GM23338 (cell line): ENCODE measurements at regions not wholly inside any gene's neighbourhood (a gene's known extent, or its start where the extent isn't known, plus 50 kb on each side); places are given as distances from the start of the nearest gene placed in this dataset.

Source experiments
- ATAC-seq: fragments of 200-7000 bp; cut with Tn5 transposase; 3 replicates; pipeline ENCODE4 v1.9.1; 2020
- DNase-seq: peaks from one replicate; pipeline ENCODE4 v3.0.0-alpha.2; 2015; ENCODE audit warnings: low spot score
- H2AFZ ChIP-seq: fragments of 200-600 bp; sonication (generic); 2 replicates; pipeline ENCODE4 v1.8.0; 2016; ENCODE audit warnings: antibody characterized with exemption, mild to moderate bottlenecking, moderate library complexity
- H3F3A ChIP-seq: fragments of 200-600 bp; sonication (generic); replicated peaks from 2 replicates; pipeline ENCODE4 v1.8.0; 2017; ENCODE audit warnings: antibody characterized with exemption, mixed run types, low read depth
- H3K27ac ChIP-seq: fragments of 200-600 bp; sonication (generic); 2 replicates; pipeline ENCODE4 v1.6.1; 2016; ENCODE audit warnings: low read depth
- H3K27me3 ChIP-seq: fragments of 200-600 bp; sonication (generic); 2 replicates; pipeline ENCODE4 v1.8.0; 2016; ENCODE audit warnings: mild to moderate bottlenecking, mixed run types, moderate library complexity; ENCODE audit not compliant: insufficient read depth
- H3K36me3 ChIP-seq: fragments of 200-600 bp; sonication (generic); 2 replicates; pipeline ENCODE4 v1.8.0; 2016; ENCODE audit warnings: mild to moderate bottlenecking; ENCODE audit not compliant: insufficient read depth
- H3K4me1 ChIP-seq: fragments of 200-600 bp; sonication (generic); 2 replicates; pipeline ENCODE4 v1.8.0; 2016; ENCODE audit warnings: mild to moderate bottlenecking, moderate library complexity; ENCODE audit not compliant: insufficient read depth
- H3K4me2 ChIP-seq: fragments of 200-600 bp; sonication (generic); 2 replicates; pipeline ENCODE4 v1.7.1; 2017; ENCODE audit warnings: mixed run types
- H3K4me3 ChIP-seq: fragments of 200-600 bp; sonication (generic); 2 replicates; pipeline ENCODE4 v1.6.1; 2016; ENCODE audit warnings: mixed run types
- H3K79me2 ChIP-seq: fragments of 200-600 bp; sonication (generic); replicated peaks from 2 replicates; pipeline ENCODE4 v1.8.0; 2017; ENCODE audit warnings: mild to moderate bottlenecking; ENCODE audit not compliant: insufficient read depth
- H3K9me2 ChIP-seq: fragments of 200-600 bp; sonication (generic); 2 replicates; pipeline ENCODE4 v1.8.0; 2017; ENCODE audit not compliant: insufficient read depth
- H4K20me1 ChIP-seq: fragments of 200-600 bp; sonication (generic); replicated peaks from 2 replicates; pipeline ENCODE4 v1.8.0; 2017; ENCODE audit warnings: mild to moderate bottlenecking; ENCODE audit not compliant: insufficient read depth
- H3K27ac Mint-ChIP-seq: 2 replicates; pipeline ENCODE4 v1.8.0; 2020; ENCODE audit warnings: inconsistent platforms, mild to moderate bottlenecking, moderate library complexity, mixed read lengths
- H3K27me3 Mint-ChIP-seq: 3 replicates; pipeline ENCODE4 v1.8.0; 2022; ENCODE audit warnings: low read depth, mild to moderate bottlenecking, moderate library complexity, mixed read lengths, inconsistent platforms; ENCODE audit not compliant: insufficient read depth, poor library complexity
- H3K36me3 Mint-ChIP-seq: 3 replicates; pipeline ENCODE4 v1.8.0; 2021; ENCODE audit warnings: low read depth, mild to moderate bottlenecking, inconsistent platforms, moderate library complexity, mixed read lengths
- H3K4me1 Mint-ChIP-seq: 3 replicates; pipeline ENCODE4 v1.8.0; 2020; ENCODE audit warnings: mild to moderate bottlenecking, inconsistent platforms, mixed read lengths
- H3K4me3 Mint-ChIP-seq: 3 replicates; pipeline ENCODE4 v1.8.0; 2021; ENCODE audit warnings: moderate library complexity, mild to moderate bottlenecking, inconsistent platforms, mixed read lengths
- H3K9me3 Mint-ChIP-seq: 3 replicates; pipeline ENCODE4 v1.8.0; 2020; ENCODE audit warnings: moderate library complexity, mild to moderate bottlenecking, inconsistent platforms, mixed read lengths
- CREB1 ChIP-seq: fragments of 250-450 bp; sonication (Bioruptor Pico); IDR thresholded peaks from 2 replicates; pipeline ENCODE4 v1.5.0; 2020; ENCODE audit warnings: low read depth, mild to moderate bottlenecking, moderate library complexity
- EZH2 ChIP-seq: fragments of 200-600 bp; sonication (generic); IDR thresholded peaks from one replicate; pipeline ENCODE4 v1.8.0; 2017; ENCODE audit warnings: antibody characterized with exemption, mild to moderate bottlenecking, low read depth; ENCODE audit not compliant: unreplicated experiment
- EZH2phosphoT487 ChIP-seq: fragments of 200-600 bp; sonication (generic); IDR thresholded peaks from one replicate; pipeline ENCODE4 v1.8.1; 2018; ENCODE audit warnings: antibody characterized with exemption; ENCODE audit not compliant: unreplicated experiment
- JUNB ChIP-seq: IDR thresholded peaks from one replicate; pipeline ENCODE4 v1.6.1; 2016; ENCODE audit warnings: antibody characterized with exemption; ENCODE audit not compliant: unreplicated experiment
- NANOG ChIP-seq: IDR thresholded peaks from 2 replicates; pipeline ENCODE4 v1.6.1; 2016; ENCODE audit warnings: antibody characterized with exemption, borderline replicate concordance
- POLR2AphosphoS5 ChIP-seq: IDR thresholded peaks from 2 replicates; pipeline ENCODE4 v1.6.1; 2016; ENCODE audit warnings: antibody characterized with exemption, low read depth
- STAT1 ChIP-seq: IDR thresholded peaks from one replicate; pipeline ENCODE4 v1.6.1; 2016; ENCODE audit warnings: antibody characterized with exemption; ENCODE audit not compliant: unreplicated experiment
- ZNF114 ChIP-seq: fragments of 250-450 bp; sonication (Bioruptor Pico); IDR thresholded peaks from 2 replicates; pipeline ENCODE4 v1.5.0; 2020; ENCODE audit warnings: mild to moderate bottlenecking, moderate library complexity
- ZNF331 ChIP-seq: fragments of 250-450 bp; sonication (Bioruptor Pico); IDR thresholded peaks from 2 replicates; pipeline ENCODE4 v1.5.0; 2020; ENCODE audit warnings: low read depth, mild to moderate bottlenecking, moderate library complexity
- TF ChIP-seq, protein P1 (sequence below): IDR thresholded peaks from one replicate; pipeline ENCODE4 v1.6.1; 2018; ENCODE audit warnings: antibody characterized with exemption; ENCODE audit not compliant: unreplicated experiment
- TF ChIP-seq, protein P2 (sequence below): fragments of 250-450 bp; sonication (Bioruptor Pico); IDR thresholded peaks from 2 replicates; pipeline ENCODE4 v1.5.0; 2020; ENCODE audit warnings: mild to moderate bottlenecking, moderate library complexity
- TF ChIP-seq, protein P3 (sequence below), 2 experiments: fragments of 200-600 bp in 1 of 2; sonication (generic) in 1 of 2; conservative IDR thresholded peaks; 2 replicates each; pipeline versions ENCODE4 v1.5.1 to v1.6.1; 2016 to 2017; ENCODE audit warnings: antibody characterized with exemption in 2 of 2, low read depth in 2 of 2, mild to moderate bottlenecking in 2 of 2, moderate library complexity in 1 of 2
- TF ChIP-seq, protein P4 (sequence below): IDR thresholded peaks from 2 replicates; pipeline ENCODE4 v1.6.1; 2016; ENCODE audit warnings: antibody characterized with exemption

DNA sequence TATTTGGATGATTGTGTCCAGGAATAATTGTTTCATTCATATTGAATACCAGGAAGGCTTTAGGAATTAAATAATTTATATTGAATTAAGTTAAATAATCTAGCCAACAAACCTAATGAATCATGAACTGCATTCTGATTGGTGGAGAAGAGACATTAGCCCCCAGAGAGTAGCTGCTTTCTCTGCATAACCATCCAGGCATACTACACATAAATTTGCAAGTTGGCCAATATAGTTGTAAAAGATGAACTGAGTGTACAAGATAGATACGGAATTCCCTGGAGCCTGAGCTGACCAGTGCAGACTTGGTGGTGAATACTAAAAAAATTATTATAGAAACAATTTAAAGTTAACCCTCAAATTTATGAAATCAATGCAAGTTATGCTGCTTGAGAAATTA is 311.8 kb upstream of the KIF2A start:
- H3K36me3 Mint-ChIP-seq: no peaks in the 10 kb centered on the region
- no peaks in the 10 kb centered on the region for H3K27me3 Mint-ChIP-seq
- H3K4me1 Mint-ChIP-seq: peaks cover 2% of the 10 kb centered on the region; the same call in 1 of the 3 replicates
- H3K9me3 Mint-ChIP-seq: no peaks in the 10 kb centered on the region
- Histone ChIP-seq H3K36me3 (no peaks in the 10 kb centered on the region), H3K27ac (no peak overlapping the region), H3K4me2 (no peak overlapping the region), H3K27me3 (no peaks in the 10 kb centered on the region), H3K9me2 (peaks cover 18% of the 10 kb centered on the region), H3K79me2 (no peaks in the 10 kb centered on the region), H3K4me1 (no peaks in the 10 kb centered on the region), H3F3A (no peaks in the 10 kb centered on the region), H4K20me1 (no peaks in the 10 kb centered on the region), H3K4me3 (no peak overlapping the region), H2AFZ (no peak overlapping the region)
- DNase-seq (no peak), ATAC-seq (no peak)
- H3K27ac Mint-ChIP-seq: no peak overlapping the region
- no peak overlapping the region for H3K4me3 Mint-ChIP-seq
- TF ChIP-seq, protein P1, sequence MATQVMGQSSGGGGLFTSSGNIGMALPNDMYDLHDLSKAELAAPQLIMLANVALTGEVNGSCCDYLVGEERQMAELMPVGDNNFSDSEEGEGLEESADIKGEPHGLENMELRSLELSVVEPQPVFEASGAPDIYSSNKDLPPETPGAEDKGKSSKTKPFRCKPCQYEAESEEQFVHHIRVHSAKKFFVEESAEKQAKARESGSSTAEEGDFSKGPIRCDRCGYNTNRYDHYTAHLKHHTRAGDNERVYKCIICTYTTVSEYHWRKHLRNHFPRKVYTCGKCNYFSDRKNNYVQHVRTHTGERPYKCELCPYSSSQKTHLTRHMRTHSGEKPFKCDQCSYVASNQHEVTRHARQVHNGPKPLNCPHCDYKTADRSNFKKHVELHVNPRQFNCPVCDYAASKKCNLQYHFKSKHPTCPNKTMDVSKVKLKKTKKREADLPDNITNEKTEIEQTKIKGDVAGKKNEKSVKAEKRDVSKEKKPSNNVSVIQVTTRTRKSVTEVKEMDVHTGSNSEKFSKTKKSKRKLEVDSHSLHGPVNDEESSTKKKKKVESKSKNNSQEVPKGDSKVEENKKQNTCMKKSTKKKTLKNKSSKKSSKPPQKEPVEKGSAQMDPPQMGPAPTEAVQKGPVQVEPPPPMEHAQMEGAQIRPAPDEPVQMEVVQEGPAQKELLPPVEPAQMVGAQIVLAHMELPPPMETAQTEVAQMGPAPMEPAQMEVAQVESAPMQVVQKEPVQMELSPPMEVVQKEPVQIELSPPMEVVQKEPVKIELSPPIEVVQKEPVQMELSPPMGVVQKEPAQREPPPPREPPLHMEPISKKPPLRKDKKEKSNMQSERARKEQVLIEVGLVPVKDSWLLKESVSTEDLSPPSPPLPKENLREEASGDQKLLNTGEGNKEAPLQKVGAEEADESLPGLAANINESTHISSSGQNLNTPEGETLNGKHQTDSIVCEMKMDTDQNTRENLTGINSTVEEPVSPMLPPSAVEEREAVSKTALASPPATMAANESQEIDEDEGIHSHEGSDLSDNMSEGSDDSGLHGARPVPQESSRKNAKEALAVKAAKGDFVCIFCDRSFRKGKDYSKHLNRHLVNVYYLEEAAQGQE: no peak
- no peak for TF ChIP-seq ZNF114 (CRISPR knock-in tag)
- no peak for TF ChIP-seq EZH2
- TF ChIP-seq, protein P2, sequence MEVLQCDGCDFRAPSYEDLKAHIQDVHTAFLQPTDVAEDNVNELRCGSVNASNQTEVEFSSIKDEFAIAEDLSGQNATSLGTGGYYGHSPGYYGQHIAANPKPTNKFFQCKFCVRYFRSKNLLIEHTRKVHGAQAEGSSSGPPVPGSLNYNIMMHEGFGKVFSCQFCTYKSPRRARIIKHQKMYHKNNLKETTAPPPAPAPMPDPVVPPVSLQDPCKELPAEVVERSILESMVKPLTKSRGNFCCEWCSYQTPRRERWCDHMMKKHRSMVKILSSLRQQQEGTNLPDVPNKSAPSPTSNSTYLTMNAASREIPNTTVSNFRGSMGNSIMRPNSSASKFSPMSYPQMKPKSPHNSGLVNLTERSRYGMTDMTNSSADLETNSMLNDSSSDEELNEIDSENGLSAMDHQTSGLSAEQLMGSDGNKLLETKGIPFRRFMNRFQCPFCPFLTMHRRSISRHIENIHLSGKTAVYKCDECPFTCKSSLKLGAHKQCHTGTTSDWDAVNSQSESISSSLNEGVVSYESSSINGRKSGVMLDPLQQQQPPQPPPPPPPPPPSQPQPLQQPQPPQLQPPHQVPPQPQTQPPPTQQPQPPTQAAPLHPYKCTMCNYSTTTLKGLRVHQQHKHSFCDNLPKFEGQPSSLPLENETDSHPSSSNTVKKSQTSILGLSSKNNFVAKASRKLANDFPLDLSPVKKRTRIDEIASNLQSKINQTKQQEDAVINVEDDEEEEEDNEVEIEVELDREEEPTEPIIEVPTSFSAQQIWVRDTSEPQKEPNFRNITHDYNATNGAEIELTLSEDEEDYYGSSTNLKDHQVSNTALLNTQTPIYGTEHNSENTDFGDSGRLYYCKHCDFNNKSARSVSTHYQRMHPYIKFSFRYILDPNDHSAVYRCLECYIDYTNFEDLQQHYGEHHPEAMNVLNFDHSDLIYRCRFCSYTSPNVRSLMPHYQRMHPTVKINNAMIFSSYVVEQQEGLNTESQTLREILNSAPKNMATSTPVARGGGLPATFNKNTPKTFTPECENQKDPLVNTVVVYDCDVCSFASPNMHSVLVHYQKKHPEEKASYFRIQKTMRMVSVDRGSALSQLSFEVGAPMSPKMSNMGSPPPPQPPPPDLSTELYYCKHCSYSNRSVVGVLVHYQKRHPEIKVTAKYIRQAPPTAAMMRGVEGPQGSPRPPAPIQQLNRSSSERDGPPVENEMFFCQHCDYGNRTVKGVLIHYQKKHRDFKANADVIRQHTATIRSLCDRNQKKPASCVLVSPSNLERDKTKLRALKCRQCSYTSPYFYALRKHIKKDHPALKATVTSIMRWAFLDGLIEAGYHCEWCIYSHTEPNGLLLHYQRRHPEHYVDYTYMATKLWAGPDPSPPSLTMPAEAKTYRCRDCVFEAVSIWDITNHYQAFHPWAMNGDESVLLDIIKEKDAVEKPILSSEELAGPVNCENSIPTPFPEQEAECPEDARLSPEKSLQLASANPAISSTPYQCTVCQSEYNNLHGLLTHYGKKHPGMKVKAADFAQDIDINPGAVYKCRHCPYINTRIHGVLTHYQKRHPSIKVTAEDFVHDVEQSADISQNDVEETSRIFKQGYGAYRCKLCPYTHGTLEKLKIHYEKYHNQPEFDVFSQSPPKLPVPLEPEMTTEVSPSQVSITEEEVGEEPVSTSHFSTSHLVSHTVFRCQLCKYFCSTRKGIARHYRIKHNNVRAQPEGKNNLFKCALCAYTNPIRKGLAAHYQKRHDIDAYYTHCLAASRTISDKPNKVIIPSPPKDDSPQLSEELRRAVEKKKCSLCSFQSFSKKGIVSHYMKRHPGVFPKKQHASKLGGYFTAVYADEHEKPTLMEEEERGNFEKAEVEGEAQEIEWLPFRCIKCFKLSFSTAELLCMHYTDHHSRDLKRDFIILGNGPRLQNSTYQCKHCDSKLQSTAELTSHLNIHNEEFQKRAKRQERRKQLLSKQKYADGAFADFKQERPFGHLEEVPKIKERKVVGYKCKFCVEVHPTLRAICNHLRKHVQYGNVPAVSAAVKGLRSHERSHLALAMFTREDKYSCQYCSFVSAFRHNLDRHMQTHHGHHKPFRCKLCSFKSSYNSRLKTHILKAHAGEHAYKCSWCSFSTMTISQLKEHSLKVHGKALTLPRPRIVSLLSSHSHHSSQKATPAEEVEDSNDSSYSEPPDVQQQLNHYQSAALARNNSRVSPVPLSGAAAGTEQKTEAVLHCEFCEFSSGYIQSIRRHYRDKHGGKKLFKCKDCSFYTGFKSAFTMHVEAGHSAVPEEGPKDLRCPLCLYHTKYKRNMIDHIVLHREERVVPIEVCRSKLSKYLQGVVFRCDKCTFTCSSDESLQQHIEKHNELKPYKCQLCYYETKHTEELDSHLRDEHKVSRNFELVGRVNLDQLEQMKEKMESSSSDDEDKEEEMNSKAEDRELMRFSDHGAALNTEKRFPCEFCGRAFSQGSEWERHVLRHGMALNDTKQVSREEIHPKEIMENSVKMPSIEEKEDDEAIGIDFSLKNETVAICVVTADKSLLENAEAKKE (CRISPR knock-in tag): no peak
- TF ChIP-seq POLR2AphosphoS5: no peak
- no peak for TF ChIP-seq JUNB
- TF ChIP-seq, protein P3, sequence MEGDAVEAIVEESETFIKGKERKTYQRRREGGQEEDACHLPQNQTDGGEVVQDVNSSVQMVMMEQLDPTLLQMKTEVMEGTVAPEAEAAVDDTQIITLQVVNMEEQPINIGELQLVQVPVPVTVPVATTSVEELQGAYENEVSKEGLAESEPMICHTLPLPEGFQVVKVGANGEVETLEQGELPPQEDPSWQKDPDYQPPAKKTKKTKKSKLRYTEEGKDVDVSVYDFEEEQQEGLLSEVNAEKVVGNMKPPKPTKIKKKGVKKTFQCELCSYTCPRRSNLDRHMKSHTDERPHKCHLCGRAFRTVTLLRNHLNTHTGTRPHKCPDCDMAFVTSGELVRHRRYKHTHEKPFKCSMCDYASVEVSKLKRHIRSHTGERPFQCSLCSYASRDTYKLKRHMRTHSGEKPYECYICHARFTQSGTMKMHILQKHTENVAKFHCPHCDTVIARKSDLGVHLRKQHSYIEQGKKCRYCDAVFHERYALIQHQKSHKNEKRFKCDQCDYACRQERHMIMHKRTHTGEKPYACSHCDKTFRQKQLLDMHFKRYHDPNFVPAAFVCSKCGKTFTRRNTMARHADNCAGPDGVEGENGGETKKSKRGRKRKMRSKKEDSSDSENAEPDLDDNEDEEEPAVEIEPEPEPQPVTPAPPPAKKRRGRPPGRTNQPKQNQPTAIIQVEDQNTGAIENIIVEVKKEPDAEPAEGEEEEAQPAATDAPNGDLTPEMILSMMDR (conservative IDR thresholded peaks at IDR 0.05; ENCODE audit: low read depth in 2 of 2): no peak
- TF ChIP-seq, protein P4, sequence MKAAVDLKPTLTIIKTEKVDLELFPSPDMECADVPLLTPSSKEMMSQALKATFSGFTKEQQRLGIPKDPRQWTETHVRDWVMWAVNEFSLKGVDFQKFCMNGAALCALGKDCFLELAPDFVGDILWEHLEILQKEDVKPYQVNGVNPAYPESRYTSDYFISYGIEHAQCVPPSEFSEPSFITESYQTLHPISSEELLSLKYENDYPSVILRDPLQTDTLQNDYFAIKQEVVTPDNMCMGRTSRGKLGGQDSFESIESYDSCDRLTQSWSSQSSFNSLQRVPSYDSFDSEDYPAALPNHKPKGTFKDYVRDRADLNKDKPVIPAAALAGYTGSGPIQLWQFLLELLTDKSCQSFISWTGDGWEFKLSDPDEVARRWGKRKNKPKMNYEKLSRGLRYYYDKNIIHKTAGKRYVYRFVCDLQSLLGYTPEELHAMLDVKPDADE: no peak
- TF ChIP-seq STAT1: no peak
- no peak for TF ChIP-seq EZH2phosphoT487
- no peak for TF ChIP-seq ZNF331 (CRISPR knock-in tag)
- TF ChIP-seq CREB1 (CRISPR knock-in tag): no peak
- no peak for TF ChIP-seq NANOG
